K562 (cell line): ENCODE measurements at regions not wholly inside any gene's neighbourhood (a gene's known extent, or its start where the extent isn't known, plus 50 kb on each side); places are given as distances from the start of the nearest gene placed in this dataset.

Experiments used
- CC2D1A ChIP-seq: fragments of 450-650 bp; IDR thresholded peaks from 2 replicates; pipeline ENCODE4 v1.6.1; 2017; ENCODE audit warnings: mild to moderate bottlenecking
- PTRF ChIP-seq: fragments of 450-650 bp; IDR thresholded peaks from 2 replicates; pipeline ENCODE4 v1.6.1; 2016; ENCODE audit warnings: mild to moderate bottlenecking, missing genetic modification characterization, missing compliant biosample characterization
- RB1 ChIP-seq: fragments of 450-650 bp; IDR thresholded peaks from 2 replicates; pipeline ENCODE4 v1.6.1; 2017; ENCODE audit warnings: low read depth, mild to moderate bottlenecking
- SMARCE1 ChIP-seq: fragments of 450-650 bp; IDR thresholded peaks from 2 replicates; pipeline ENCODE4 v1.7.1; 2016; ENCODE audit warnings: mild to moderate bottlenecking
- ZNF184 ChIP-seq: sonication (generic); formaldehyde crosslinking; IDR thresholded peaks from 2 replicates; pipeline ENCODE4 v1.5.0; 2020; ENCODE audit warnings: missing genetic modification reagents
- TF ChIP-seq, protein P1 (sequence below): sonication (generic); formaldehyde crosslinking; IDR thresholded peaks from 2 replicates; pipeline ENCODE4 v1.8.0; 2023; ENCODE audit warnings: mild to moderate bottlenecking, missing genetic modification reagents
- TF ChIP-seq, protein P2 (sequence below): fragments of 200-600 bp; sonication (generic); IDR thresholded peaks from one replicate; pipeline ENCODE4 v1.6.1; 2012; ENCODE audit warnings: mild to moderate bottlenecking, low read depth, low read length, inconsistent platforms
- TF ChIP-seq, protein P3 (sequence below): fragments of 250-450 bp; sonication (Bioruptor Pico); IDR thresholded peaks from 2 replicates; pipeline ENCODE4 v1.5.0; 2021

DNA sequence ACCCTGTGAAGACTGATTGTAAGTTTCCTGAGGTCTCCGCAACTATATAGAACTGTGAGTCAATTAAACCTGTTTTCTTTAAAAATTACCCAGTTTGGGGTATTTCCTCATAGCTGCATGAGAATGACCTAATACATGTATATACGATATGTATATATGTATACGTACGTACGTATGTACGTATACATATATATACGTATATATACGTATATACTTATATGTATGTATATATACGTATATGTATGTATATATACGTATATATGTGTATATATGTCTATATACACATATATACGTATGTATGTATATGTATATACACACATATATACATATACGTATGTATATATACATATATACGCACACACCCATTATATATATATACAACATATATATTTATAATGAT lies 1153.0 kb upstream of the CDH18 start (continued):
- TF ChIP-seq, protein P1, sequence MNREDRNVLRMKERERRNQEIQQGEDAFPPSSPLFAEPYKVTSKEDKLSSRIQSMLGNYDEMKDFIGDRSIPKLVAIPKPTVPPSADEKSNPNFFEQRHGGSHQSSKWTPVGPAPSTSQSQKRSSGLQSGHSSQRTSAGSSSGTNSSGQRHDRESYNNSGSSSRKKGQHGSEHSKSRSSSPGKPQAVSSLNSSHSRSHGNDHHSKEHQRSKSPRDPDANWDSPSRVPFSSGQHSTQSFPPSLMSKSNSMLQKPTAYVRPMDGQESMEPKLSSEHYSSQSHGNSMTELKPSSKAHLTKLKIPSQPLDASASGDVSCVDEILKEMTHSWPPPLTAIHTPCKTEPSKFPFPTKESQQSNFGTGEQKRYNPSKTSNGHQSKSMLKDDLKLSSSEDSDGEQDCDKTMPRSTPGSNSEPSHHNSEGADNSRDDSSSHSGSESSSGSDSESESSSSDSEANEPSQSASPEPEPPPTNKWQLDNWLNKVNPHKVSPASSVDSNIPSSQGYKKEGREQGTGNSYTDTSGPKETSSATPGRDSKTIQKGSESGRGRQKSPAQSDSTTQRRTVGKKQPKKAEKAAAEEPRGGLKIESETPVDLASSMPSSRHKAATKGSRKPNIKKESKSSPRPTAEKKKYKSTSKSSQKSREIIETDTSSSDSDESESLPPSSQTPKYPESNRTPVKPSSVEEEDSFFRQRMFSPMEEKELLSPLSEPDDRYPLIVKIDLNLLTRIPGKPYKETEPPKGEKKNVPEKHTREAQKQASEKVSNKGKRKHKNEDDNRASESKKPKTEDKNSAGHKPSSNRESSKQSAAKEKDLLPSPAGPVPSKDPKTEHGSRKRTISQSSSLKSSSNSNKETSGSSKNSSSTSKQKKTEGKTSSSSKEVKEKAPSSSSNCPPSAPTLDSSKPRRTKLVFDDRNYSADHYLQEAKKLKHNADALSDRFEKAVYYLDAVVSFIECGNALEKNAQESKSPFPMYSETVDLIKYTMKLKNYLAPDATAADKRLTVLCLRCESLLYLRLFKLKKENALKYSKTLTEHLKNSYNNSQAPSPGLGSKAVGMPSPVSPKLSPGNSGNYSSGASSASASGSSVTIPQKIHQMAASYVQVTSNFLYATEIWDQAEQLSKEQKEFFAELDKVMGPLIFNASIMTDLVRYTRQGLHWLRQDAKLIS (CRISPR knock-in tag) = no peak
- TF ChIP-seq, protein P2, sequence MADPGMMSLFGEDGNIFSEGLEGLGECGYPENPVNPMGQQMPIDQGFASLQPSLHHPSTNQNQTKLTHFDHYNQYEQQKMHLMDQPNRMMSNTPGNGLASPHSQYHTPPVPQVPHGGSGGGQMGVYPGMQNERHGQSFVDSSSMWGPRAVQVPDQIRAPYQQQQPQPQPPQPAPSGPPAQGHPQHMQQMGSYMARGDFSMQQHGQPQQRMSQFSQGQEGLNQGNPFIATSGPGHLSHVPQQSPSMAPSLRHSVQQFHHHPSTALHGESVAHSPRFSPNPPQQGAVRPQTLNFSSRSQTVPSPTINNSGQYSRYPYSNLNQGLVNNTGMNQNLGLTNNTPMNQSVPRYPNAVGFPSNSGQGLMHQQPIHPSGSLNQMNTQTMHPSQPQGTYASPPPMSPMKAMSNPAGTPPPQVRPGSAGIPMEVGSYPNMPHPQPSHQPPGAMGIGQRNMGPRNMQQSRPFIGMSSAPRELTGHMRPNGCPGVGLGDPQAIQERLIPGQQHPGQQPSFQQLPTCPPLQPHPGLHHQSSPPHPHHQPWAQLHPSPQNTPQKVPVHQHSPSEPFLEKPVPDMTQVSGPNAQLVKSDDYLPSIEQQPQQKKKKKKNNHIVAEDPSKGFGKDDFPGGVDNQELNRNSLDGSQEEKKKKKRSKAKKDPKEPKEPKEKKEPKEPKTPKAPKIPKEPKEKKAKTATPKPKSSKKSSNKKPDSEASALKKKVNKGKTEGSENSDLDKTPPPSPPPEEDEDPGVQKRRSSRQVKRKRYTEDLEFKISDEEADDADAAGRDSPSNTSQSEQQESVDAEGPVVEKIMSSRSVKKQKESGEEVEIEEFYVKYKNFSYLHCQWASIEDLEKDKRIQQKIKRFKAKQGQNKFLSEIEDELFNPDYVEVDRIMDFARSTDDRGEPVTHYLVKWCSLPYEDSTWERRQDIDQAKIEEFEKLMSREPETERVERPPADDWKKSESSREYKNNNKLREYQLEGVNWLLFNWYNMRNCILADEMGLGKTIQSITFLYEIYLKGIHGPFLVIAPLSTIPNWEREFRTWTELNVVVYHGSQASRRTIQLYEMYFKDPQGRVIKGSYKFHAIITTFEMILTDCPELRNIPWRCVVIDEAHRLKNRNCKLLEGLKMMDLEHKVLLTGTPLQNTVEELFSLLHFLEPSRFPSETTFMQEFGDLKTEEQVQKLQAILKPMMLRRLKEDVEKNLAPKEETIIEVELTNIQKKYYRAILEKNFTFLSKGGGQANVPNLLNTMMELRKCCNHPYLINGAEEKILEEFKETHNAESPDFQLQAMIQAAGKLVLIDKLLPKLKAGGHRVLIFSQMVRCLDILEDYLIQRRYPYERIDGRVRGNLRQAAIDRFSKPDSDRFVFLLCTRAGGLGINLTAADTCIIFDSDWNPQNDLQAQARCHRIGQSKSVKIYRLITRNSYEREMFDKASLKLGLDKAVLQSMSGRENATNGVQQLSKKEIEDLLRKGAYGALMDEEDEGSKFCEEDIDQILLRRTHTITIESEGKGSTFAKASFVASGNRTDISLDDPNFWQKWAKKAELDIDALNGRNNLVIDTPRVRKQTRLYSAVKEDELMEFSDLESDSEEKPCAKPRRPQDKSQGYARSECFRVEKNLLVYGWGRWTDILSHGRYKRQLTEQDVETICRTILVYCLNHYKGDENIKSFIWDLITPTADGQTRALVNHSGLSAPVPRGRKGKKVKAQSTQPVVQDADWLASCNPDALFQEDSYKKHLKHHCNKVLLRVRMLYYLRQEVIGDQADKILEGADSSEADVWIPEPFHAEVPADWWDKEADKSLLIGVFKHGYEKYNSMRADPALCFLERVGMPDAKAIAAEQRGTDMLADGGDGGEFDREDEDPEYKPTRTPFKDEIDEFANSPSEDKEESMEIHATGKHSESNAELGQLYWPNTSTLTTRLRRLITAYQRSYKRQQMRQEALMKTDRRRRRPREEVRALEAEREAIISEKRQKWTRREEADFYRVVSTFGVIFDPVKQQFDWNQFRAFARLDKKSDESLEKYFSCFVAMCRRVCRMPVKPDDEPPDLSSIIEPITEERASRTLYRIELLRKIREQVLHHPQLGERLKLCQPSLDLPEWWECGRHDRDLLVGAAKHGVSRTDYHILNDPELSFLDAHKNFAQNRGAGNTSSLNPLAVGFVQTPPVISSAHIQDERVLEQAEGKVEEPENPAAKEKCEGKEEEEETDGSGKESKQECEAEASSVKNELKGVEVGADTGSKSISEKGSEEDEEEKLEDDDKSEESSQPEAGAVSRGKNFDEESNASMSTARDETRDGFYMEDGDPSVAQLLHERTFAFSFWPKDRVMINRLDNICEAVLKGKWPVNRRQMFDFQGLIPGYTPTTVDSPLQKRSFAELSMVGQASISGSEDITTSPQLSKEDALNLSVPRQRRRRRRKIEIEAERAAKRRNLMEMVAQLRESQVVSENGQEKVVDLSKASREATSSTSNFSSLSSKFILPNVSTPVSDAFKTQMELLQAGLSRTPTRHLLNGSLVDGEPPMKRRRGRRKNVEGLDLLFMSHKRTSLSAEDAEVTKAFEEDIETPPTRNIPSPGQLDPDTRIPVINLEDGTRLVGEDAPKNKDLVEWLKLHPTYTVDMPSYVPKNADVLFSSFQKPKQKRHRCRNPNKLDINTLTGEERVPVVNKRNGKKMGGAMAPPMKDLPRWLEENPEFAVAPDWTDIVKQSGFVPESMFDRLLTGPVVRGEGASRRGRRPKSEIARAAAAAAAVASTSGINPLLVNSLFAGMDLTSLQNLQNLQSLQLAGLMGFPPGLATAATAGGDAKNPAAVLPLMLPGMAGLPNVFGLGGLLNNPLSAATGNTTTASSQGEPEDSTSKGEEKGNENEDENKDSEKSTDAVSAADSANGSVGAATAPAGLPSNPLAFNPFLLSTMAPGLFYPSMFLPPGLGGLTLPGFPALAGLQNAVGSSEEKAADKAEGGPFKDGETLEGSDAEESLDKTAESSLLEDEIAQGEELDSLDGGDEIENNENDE = no peak
- TF ChIP-seq CC2D1A (no peak), SMARCE1 (no peak), RB1 (no peak), PTRF (tag) (no peak), ZNF184 (CRISPR knock-in tag) (no peak)
- TF ChIP-seq, protein P3, sequence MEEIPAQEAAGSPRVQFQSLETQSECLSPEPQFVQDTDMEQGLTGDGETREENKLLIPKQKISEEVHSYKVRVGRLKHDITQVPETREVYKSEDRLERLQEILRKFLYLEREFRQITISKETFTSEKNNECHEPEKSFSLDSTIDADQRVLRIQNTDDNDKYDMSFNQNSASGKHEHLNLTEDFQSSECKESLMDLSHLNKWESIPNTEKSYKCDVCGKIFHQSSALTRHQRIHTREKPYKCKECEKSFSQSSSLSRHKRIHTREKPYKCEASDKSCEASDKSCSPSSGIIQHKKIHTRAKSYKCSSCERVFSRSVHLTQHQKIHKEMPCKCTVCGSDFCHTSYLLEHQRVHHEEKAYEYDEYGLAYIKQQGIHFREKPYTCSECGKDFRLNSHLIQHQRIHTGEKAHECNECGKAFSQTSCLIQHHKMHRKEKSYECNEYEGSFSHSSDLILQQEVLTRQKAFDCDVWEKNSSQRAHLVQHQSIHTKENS (CRISPR knock-in tag) = no peak
